ENCODE measurements at regions not wholly inside any gene's neighbourhood (a gene's known extent, or its start where the extent isn't known, plus 50 kb on each side); places are given as distances from the start of the nearest gene placed in this dataset.

- H3K4me3 ChIP-seq (ENCODE audit: extremely low read depth, insufficient read depth, low read length, poor library complexity, severe bottlenecking) = no peak overlapping the region
- no peak overlapping the region for H3K27ac ChIP-seq (ENCODE audit: low read depth, low read length, severe bottlenecking)
- WGBS, 2 experiments (ENCODE audit: insufficient coverage in 2 of 2) = 89% methylated on average over 4 to 8 of the region's 9 CpGs
- peaks cover 9% of the 10 kb centered on the region for H3K9me3 ChIP-seq (ENCODE audit: control insufficient read depth, low read length)
- H3K4me1 ChIP-seq (ENCODE audit: control insufficient read depth, insufficient read depth, low read length, poor library complexity, severe bottlenecking) = peaks cover 4% of the 10 kb centered on the region
- no peaks in the 10 kb centered on the region for H3K36me3 ChIP-seq (ENCODE audit: control insufficient read depth, insufficient read depth, low read length)
These were observed 438.9 kb upstream of the SOX11 start for GRCh38 chr2:5253263-5253662.

GRCh38 chr2:5254791-5255332 is 437.3 kb upstream of the SOX11 start:
- Histone ChIP-seq H3K36me3 (ENCODE audit: control insufficient read depth, insufficient read depth, low read length) (no peaks in the 10 kb centered on the region), H3K4me3 (ENCODE audit: extremely low read depth, insufficient read depth, low read length, poor library complexity, severe bottlenecking) (no peak overlapping the region), H3K4me1 (ENCODE audit: control insufficient read depth, insufficient read depth, low read length, poor library complexity, severe bottlenecking) (peaks cover 3% of the 10 kb centered on the region), H3K27ac (ENCODE audit: low read depth, low read length, severe bottlenecking) (no peak overlapping the region), H3K9me3 (ENCODE audit: control insufficient read depth, low read length) (peaks cover 14% of the 10 kb centered on the region)
- 82 to 88% methylated on average over 2 to 8 of the region's 8 CpGs for WGBS, 2 experiments (ENCODE audit: insufficient coverage in 2 of 2)

GRCh38 chr2:5263291-5263690 is 428.9 kb upstream of the SOX11 start:
- Histone ChIP-seq H3K4me1 (ENCODE audit: control insufficient read depth, insufficient read depth, low read length, poor library complexity, severe bottlenecking) (no peaks in the 10 kb centered on the region), H3K27ac (ENCODE audit: low read depth, low read length, severe bottlenecking) (no peak overlapping the region), H3K9me3 (ENCODE audit: control insufficient read depth, low read length) (peaks cover 5% of the 10 kb centered on the region), H3K36me3 (ENCODE audit: control insufficient read depth, insufficient read depth, low read length) (no peaks in the 10 kb centered on the region), H3K4me3 (ENCODE audit: extremely low read depth, insufficient read depth, low read length, poor library complexity, severe bottlenecking) (no peak overlapping the region)
- WGBS, 2 experiments (ENCODE audit: insufficient coverage in 2 of 2) = 83 to 100% methylated on average over 1 of the region's 1 CpG

GRCh38 chr2:5264361-5264760 is 427.8 kb upstream of the SOX11 start:
- H3K9me3 ChIP-seq (ENCODE audit: control insufficient read depth, low read length) = peaks cover 1% of the 10 kb centered on the region
- WGBS, 2 experiments (ENCODE audit: insufficient coverage in 2 of 2) = 65% methylated on average over 2 of the region's 3 CpGs; no CpG with 5 or more reads in 1 of the 2 experiments
- no peaks in the 10 kb centered on the region for H3K4me1 ChIP-seq (ENCODE audit: control insufficient read depth, insufficient read depth, low read length, poor library complexity, severe bottlenecking)
- no peaks in the 10 kb centered on the region for H3K36me3 ChIP-seq (ENCODE audit: control insufficient read depth, insufficient read depth, low read length)
- no peak overlapping the region for H3K27ac ChIP-seq (ENCODE audit: low read depth, low read length, severe bottlenecking)
- no peak overlapping the region for H3K4me3 ChIP-seq (ENCODE audit: extremely low read depth, insufficient read depth, low read length, poor library complexity, severe bottlenecking)

GRCh38 chr2:5285061-5285460 is 407.1 kb upstream of the SOX11 start:
- no peaks in the 10 kb centered on the region for H3K36me3 ChIP-seq (ENCODE audit: control insufficient read depth, insufficient read depth, low read length)
- H3K4me3 ChIP-seq (ENCODE audit: extremely low read depth, insufficient read depth, low read length, poor library complexity, severe bottlenecking) = no peak overlapping the region
- no peaks in the 10 kb centered on the region for H3K4me1 ChIP-seq (ENCODE audit: control insufficient read depth, insufficient read depth, low read length, poor library complexity, severe bottlenecking)
- no peaks in the 10 kb centered on the region for H3K9me3 ChIP-seq (ENCODE audit: control insufficient read depth, low read length)
- WGBS, 2 experiments (ENCODE audit: insufficient coverage in 2 of 2) = 80% methylated on average over 1 of the region's 1 CpG; no CpG with 5 or more reads in 1 of the 2 experiments
- H3K27ac ChIP-seq (ENCODE audit: low read depth, low read length, severe bottlenecking) = no peak overlapping the region

- no peak overlapping the region for H3K27ac ChIP-seq (ENCODE audit: low read depth, low read length, severe bottlenecking)
- no peaks in the 10 kb centered on the region for H3K9me3 ChIP-seq (ENCODE audit: control insufficient read depth, low read length)
- no peak overlapping the region for H3K4me3 ChIP-seq (ENCODE audit: extremely low read depth, insufficient read depth, low read length, poor library complexity, severe bottlenecking)
- H3K36me3 ChIP-seq (ENCODE audit: control insufficient read depth, insufficient read depth, low read length) = no peaks in the 10 kb centered on the region
- 85 to 97% methylated on average over 2 to 3 of the region's 8 CpGs for WGBS, 2 experiments (ENCODE audit: insufficient coverage in 2 of 2)
- H3K4me1 ChIP-seq (ENCODE audit: control insufficient read depth, insufficient read depth, low read length, poor library complexity, severe bottlenecking) = no peaks in the 10 kb centered on the region
These were observed 406.1 kb upstream of the SOX11 start for GRCh38 chr2:5285872-5286769.

- no peaks in the 10 kb centered on the region for H3K9me3 ChIP-seq (ENCODE audit: control insufficient read depth, low read length)
- 82 to 83% methylated on average over 4 to 5 of the region's 5 CpGs for WGBS, 2 experiments (ENCODE audit: insufficient coverage in 2 of 2)
- H3K4me3 ChIP-seq (ENCODE audit: extremely low read depth, insufficient read depth, low read length, poor library complexity, severe bottlenecking) = no peak overlapping the region
- H3K4me1 ChIP-seq (ENCODE audit: control insufficient read depth, insufficient read depth, low read length, poor library complexity, severe bottlenecking) = no peaks in the 10 kb centered on the region
- H3K36me3 ChIP-seq (ENCODE audit: control insufficient read depth, insufficient read depth, low read length) = no peaks in the 10 kb centered on the region
- no peak overlapping the region for H3K27ac ChIP-seq (ENCODE audit: low read depth, low read length, severe bottlenecking)
These were observed 404.4 kb upstream of the SOX11 start for GRCh38 chr2:5287558-5288334.

GRCh38 chr2:5290900-5291546 is 401.2 kb upstream of the SOX11 start:
- 0 to 100% methylated on average over 1 of the region's 2 CpGs for WGBS, 2 experiments (ENCODE audit: insufficient coverage in 2 of 2)
- H3K27ac ChIP-seq (ENCODE audit: low read depth, low read length, severe bottlenecking) = no peak overlapping the region
- no peak overlapping the region for H3K4me3 ChIP-seq (ENCODE audit: extremely low read depth, insufficient read depth, low read length, poor library complexity, severe bottlenecking)
- no peaks in the 10 kb centered on the region for H3K9me3 ChIP-seq (ENCODE audit: control insufficient read depth, low read length)
- no peaks in the 10 kb centered on the region for H3K4me1 ChIP-seq (ENCODE audit: control insufficient read depth, insufficient read depth, low read length, poor library complexity, severe bottlenecking)
- H3K36me3 ChIP-seq (ENCODE audit: control insufficient read depth, insufficient read depth, low read length) = no peaks in the 10 kb centered on the region

- WGBS, 2 experiments (ENCODE audit: insufficient coverage in 2 of 2) = no CpG with 5 or more reads among the region's 1 CpG
- Histone ChIP-seq H3K4me3 (ENCODE audit: extremely low read depth, insufficient read depth, low read length, poor library complexity, severe bottlenecking) (no peak overlapping the region), H3K4me1 (ENCODE audit: control insufficient read depth, insufficient read depth, low read length, poor library complexity, severe bottlenecking) (no peaks in the 10 kb centered on the region), H3K9me3 (ENCODE audit: control insufficient read depth, low read length) (no peaks in the 10 kb centered on the region), H3K27ac (ENCODE audit: low read depth, low read length, severe bottlenecking) (no peak overlapping the region), H3K36me3 (ENCODE audit: control insufficient read depth, insufficient read depth, low read length) (no peaks in the 10 kb centered on the region)
These were observed 387.5 kb upstream of the SOX11 start for GRCh38 chr2:5304640-5305039.

GRCh38 chr2:5315041-5315440 is 377.1 kb upstream of the SOX11 start:
- H3K27ac ChIP-seq (ENCODE audit: low read depth, low read length, severe bottlenecking) = no peak overlapping the region
- whole genome bisulfite sequencing, 2 experiments (ENCODE audit: insufficient coverage in 2 of 2) = no CpG with 5 or more reads among the region's 2 CpGs

More at GRCh38 chr2:5315041-5315440, 377.1 kb upstream of the SOX11 start:
- no peaks in the 10 kb centered on the region for H3K36me3 ChIP-seq (ENCODE audit: control insufficient read depth, insufficient read depth, low read length)
- no peaks in the 10 kb centered on the region for H3K4me1 ChIP-seq (ENCODE audit: control insufficient read depth, insufficient read depth, low read length, poor library complexity, severe bottlenecking)
- H3K9me3 ChIP-seq (ENCODE audit: control insufficient read depth, low read length) = no peaks in the 10 kb centered on the region
- H3K4me3 ChIP-seq (ENCODE audit: extremely low read depth, insufficient read depth, low read length, poor library complexity, severe bottlenecking) = no peak overlapping the region
